IMR-90 (cell line): ENCODE measurements at regions not wholly inside any gene's neighbourhood (a gene's known extent, or its start where the extent isn't known, plus 50 kb on each side); places are given as distances from the start of the nearest gene placed in this dataset.

Experiments used
- CEBPB ChIP-seq: IDR thresholded peaks from 2 replicates; pipeline ENCODE4 v1.6.1; 2012; ENCODE audit warnings: low read depth, low read length, improper control_type of control experiment
- CHD1 ChIP-seq: IDR thresholded peaks from 2 replicates; pipeline ENCODE4 v1.6.1; 2012; ENCODE audit warnings: low read depth, low read length, improper control_type of control experiment
- MXI1 ChIP-seq: IDR thresholded peaks from 2 replicates; pipeline ENCODE4 v1.6.1; 2012; ENCODE audit warnings: low read depth, mild to moderate bottlenecking, low read length, moderate library complexity, borderline replicate concordance
- POLR2A ChIP-seq: IDR thresholded peaks from 2 replicates; pipeline ENCODE4 v1.6.1; 2012; ENCODE audit warnings: mild to moderate bottlenecking, low read depth, low read length
- RAD21 ChIP-seq: IDR thresholded peaks from 2 replicates; pipeline ENCODE4 v1.6.1; 2012; ENCODE audit warnings: low read length, improper control_type of control experiment
- RCOR1 ChIP-seq: IDR thresholded peaks from 2 replicates; pipeline ENCODE4 v1.6.1; 2012; ENCODE audit warnings: mild to moderate bottlenecking, low read length, improper control_type of control experiment; ENCODE audit not compliant: insufficient replicate concordance
- RFX5 ChIP-seq: IDR thresholded peaks from 2 replicates; pipeline ENCODE4 v1.8.0; 2012; ENCODE audit warnings: low read depth, mild to moderate bottlenecking, low read length, moderate library complexity
- SMC3 ChIP-seq: fragments of 150-350 bp; IDR thresholded peaks from 2 replicates; pipeline ENCODE4 v1.6.1; 2016; ENCODE audit warnings: low read depth, mild to moderate bottlenecking, antibody characterized with exemption, low read length, moderate library complexity
- TF ChIP-seq, protein P1 (sequence below): conservative IDR thresholded peaks from 2 replicates; pipeline ENCODE4 v1.5.1; 2012; ENCODE audit warnings: mild to moderate bottlenecking, low read depth, low read length, improper control_type of control experiment
- TF ChIP-seq, protein P2 (sequence below): fragments of 150-350 bp; IDR thresholded peaks from 2 replicates; pipeline ENCODE4 v1.6.1; 2017; ENCODE audit warnings: mild to moderate bottlenecking, antibody characterized with exemption, low read length, low read depth
- TF ChIP-seq, protein P3 (sequence below): fragments of 150-350 bp; IDR thresholded peaks from 2 replicates; pipeline ENCODE4 v1.6.1; 2016; ENCODE audit warnings: low read depth, mild to moderate bottlenecking, low read length, moderate library complexity, borderline replicate concordance

DNA sequence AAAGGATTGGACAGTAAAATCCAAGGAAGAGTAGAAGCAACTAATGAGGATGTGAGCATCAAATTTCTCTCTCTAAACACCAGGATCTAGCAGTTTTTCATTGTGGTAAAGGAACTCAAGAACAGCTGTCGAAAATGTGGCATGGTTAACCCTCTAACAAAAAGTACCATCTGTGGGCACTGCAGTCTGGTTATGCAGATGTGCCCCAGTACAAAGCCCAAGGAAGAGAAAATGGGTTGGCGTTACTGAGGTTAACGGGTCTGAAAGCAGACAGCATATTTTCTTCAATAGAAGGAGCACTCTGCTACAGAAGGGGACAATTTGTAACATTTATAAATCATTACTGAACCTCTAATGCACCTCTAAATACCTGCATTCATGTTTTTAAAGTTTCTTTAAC is 253.0 kb upstream of the HNRNPA3 start:
- TF ChIP-seq CHD1 (no peak), POLR2A (no peak), RAD21 (no peak), RCOR1 (no peak), RFX5 (no peak), SMC3 (no peak), MXI1 (no peak), CEBPB (no peak)
- TF ChIP-seq, protein P1, sequence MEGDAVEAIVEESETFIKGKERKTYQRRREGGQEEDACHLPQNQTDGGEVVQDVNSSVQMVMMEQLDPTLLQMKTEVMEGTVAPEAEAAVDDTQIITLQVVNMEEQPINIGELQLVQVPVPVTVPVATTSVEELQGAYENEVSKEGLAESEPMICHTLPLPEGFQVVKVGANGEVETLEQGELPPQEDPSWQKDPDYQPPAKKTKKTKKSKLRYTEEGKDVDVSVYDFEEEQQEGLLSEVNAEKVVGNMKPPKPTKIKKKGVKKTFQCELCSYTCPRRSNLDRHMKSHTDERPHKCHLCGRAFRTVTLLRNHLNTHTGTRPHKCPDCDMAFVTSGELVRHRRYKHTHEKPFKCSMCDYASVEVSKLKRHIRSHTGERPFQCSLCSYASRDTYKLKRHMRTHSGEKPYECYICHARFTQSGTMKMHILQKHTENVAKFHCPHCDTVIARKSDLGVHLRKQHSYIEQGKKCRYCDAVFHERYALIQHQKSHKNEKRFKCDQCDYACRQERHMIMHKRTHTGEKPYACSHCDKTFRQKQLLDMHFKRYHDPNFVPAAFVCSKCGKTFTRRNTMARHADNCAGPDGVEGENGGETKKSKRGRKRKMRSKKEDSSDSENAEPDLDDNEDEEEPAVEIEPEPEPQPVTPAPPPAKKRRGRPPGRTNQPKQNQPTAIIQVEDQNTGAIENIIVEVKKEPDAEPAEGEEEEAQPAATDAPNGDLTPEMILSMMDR = no peak
- TF ChIP-seq, protein P2, sequence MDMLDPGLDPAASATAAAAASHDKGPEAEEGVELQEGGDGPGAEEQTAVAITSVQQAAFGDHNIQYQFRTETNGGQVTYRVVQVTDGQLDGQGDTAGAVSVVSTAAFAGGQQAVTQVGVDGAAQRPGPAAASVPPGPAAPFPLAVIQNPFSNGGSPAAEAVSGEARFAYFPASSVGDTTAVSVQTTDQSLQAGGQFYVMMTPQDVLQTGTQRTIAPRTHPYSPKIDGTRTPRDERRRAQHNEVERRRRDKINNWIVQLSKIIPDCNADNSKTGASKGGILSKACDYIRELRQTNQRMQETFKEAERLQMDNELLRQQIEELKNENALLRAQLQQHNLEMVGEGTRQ = no peak
- TF ChIP-seq, protein P3, sequence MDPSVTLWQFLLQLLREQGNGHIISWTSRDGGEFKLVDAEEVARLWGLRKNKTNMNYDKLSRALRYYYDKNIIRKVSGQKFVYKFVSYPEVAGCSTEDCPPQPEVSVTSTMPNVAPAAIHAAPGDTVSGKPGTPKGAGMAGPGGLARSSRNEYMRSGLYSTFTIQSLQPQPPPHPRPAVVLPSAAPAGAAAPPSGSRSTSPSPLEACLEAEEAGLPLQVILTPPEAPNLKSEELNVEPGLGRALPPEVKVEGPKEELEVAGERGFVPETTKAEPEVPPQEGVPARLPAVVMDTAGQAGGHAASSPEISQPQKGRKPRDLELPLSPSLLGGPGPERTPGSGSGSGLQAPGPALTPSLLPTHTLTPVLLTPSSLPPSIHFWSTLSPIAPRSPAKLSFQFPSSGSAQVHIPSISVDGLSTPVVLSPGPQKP = no peak
